ENCODE measurements at regions not wholly inside any gene's neighbourhood (a gene's known extent, or its start where the extent isn't known, plus 50 kb on each side); places are given as distances from the start of the nearest gene placed in this dataset.

DNA sequence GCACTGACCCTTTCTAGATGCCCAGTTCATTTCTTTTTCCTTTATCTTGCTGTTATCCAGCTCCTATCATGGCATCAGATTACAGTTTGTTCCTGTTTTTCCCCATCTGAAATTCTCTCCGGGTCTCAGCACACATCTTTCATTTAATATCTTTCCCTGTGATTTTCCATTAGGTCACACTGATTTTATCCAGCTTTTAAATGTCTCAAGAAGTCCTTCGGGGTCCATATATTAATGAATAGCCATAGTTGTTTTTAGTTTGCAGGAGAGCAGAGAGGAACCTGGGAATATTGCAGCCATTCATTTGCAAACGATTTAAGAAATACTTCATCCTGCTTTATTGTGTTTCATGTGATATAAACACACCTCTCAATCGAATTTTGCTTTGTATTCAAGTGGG is 374.2 kb downstream of the TDRD15 start:
- TF ChIP-seq POLR2AphosphoS5 (IDR thresholded peaks at IDR 0.05; ENCODE audit: insufficient read depth in 1 of 2, low read depth in 1 of 2) (no peak), POLR2A (IDR thresholded peaks at IDR 0.05) (no peak)
- TF ChIP-seq, protein P1, sequence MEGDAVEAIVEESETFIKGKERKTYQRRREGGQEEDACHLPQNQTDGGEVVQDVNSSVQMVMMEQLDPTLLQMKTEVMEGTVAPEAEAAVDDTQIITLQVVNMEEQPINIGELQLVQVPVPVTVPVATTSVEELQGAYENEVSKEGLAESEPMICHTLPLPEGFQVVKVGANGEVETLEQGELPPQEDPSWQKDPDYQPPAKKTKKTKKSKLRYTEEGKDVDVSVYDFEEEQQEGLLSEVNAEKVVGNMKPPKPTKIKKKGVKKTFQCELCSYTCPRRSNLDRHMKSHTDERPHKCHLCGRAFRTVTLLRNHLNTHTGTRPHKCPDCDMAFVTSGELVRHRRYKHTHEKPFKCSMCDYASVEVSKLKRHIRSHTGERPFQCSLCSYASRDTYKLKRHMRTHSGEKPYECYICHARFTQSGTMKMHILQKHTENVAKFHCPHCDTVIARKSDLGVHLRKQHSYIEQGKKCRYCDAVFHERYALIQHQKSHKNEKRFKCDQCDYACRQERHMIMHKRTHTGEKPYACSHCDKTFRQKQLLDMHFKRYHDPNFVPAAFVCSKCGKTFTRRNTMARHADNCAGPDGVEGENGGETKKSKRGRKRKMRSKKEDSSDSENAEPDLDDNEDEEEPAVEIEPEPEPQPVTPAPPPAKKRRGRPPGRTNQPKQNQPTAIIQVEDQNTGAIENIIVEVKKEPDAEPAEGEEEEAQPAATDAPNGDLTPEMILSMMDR (IDR thresholded peaks at IDR 0.05) = no peak
- intact Hi-C loops (cut with DNase I) = no loop called here

DNA sequence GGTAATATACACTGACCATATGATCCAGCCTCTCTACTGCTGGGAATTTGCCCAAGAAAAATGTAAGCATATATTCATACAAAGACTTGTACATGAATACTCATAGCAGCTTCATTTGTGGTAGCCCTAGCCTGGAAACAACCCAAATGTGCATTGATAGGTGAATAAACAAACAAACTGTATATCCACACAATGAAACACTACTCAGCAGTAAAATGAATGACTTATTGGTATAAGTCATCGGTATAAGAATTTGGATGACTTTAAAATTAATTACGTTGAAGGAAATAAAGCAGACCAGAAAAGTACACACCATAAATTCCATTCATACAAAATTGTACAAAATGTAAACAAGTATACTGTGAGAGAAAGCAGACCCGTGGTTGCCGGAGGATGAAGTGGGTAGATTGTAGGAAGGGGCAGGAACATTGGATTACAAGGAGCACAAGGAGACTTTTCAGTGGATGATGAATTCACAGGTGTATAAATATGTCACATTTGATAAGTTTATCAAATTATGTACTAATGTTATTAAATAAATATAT is 376.7 kb downstream of the TDRD15 start:
- TF ChIP-seq, protein P1 (IDR thresholded peaks at IDR 0.05) = no peak
- TF ChIP-seq POLR2AphosphoS5 (IDR thresholded peaks at IDR 0.05; ENCODE audit: insufficient read depth in 1 of 2, low read depth in 1 of 2) (no peak), POLR2A (IDR thresholded peaks at IDR 0.05) (no peak)
- Histone ChIP-seq H3K9me3 (no peaks in the 10 kb centered on the region), H3K27me3 (no peaks in the 10 kb centered on the region), H3K36me3 (no peaks in the 10 kb centered on the region), H3K4me1 (no peaks in the 10 kb centered on the region), H3K4me3 (no peak overlapping the region), H3K27ac (no peak overlapping the region)
- intact Hi-C loops (cut with DNase I) = no loop called here
- no peak for DNase-seq (ENCODE audit: extremely low spot score in 2 of 2)

More for the DNA sequence above, 374.2 kb downstream of the TDRD15 start:
- Histone ChIP-seq H3K9me3 (no peaks in the 10 kb centered on the region), H3K4me1 (no peaks in the 10 kb centered on the region), H3K27me3 (no peaks in the 10 kb centered on the region), H3K27ac (no peak overlapping the region), H3K4me3 (no peak overlapping the region), H3K36me3 (no peaks in the 10 kb centered on the region)
- DNase-seq (ENCODE audit: extremely low spot score in 2 of 2) = no peak

DNA sequence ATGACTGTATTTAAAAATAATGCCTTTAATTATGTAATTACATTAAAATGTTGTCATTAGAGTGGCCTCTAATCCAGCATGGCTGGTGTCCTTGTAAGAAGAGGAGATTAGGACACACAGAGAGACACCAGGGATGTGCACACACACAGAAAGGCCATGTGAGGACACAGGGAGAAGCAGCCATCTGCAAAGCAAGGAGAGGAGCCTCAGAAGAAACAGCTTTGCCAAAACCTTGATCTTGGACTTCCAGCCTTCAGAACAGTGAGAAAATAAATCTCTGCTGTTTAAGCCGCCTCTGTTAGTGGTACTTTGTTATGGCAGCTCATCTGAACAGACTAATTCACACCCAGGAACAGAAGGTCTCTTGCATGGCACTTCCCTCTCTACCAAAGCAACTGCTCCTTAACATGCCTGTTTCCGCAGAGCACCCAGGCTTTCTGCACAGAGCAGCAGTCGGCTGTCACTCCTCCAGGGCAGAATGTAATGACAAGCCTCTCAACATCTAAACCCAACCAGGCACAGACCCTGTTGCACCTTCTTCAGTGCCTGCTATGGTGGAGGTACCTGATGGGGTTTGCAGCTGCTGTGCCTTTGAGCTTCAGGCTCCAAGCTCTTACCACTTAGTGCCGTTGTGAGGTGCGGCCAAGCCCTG is 377.7 kb downstream of the TDRD15 start:
- H3K36me3 ChIP-seq = no peaks in the 10 kb centered on the region
- DNase-seq (ENCODE audit: extremely low spot score in 2 of 2) = no peak
- intact Hi-C loops (cut with DNase I) = no loop called here
- H3K9me3 ChIP-seq = no peaks in the 10 kb centered on the region
- no peak overlapping the region for H3K4me3 ChIP-seq
- no peaks in the 10 kb centered on the region for H3K4me1 ChIP-seq
- no peak overlapping the region for H3K27ac ChIP-seq
- no peaks in the 10 kb centered on the region for H3K27me3 ChIP-seq
- TF ChIP-seq, protein P1 (IDR thresholded peaks at IDR 0.05) = no peak
- TF ChIP-seq POLR2A (IDR thresholded peaks at IDR 0.05) (no peak), POLR2AphosphoS5 (IDR thresholded peaks at IDR 0.05; ENCODE audit: insufficient read depth in 1 of 2, low read depth in 1 of 2) (no peak)

DNA sequence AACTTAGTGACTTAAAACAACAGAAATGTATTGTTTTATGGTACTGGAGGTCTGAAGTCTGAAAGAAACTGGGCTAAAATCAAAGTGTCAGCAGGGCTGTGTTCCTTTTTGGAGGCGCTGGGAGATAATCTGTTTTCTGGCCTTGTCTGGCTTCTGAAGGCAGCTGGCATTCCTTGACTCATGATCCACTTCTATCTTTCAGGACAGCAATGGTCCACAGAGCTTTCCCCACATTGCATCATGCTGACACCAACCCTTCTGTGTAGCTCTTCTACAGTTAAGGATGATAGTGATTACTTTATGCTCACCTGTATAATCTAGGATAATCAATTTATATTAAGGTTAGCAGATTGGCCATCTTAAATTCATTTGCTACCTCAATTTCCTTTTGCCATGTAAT is 392.1 kb downstream of the TDRD15 start:
- Histone ChIP-seq H3K4me1 (no peaks in the 10 kb centered on the region), H3K9me3 (no peaks in the 10 kb centered on the region), H3K27ac (no peak overlapping the region), H3K4me3 (no peak overlapping the region), H3K27me3 (no peaks in the 10 kb centered on the region), H3K36me3 (no peaks in the 10 kb centered on the region)
- intact Hi-C loops (cut with DNase I) = no loop called here
- TF ChIP-seq POLR2A (IDR thresholded peaks at IDR 0.05) = no peak
- no peak for TF ChIP-seq POLR2AphosphoS5 (IDR thresholded peaks at IDR 0.05; ENCODE audit: insufficient read depth in 1 of 2, low read depth in 1 of 2)
- TF ChIP-seq, protein P1 (IDR thresholded peaks at IDR 0.05) = no peak
- DNase-seq (ENCODE audit: extremely low spot score in 2 of 2) = no peak

DNA sequence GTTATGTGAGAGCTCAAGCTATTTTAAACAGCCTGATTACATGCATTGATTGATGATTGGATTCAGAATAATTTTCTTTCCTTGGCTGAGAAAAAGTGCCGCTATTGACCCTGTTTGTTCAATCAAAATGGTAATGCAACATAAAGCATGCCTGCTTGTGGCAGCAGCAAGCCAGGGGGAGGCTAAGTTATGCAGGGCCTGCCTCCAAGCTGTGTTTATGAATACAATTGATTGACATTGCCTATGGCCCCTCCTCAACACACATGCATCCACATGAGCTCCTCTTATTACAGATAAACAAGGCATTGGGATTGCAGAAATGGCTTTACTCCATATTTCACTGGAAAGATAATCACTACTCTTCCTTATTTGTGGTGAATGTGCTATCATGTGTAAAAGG is 395.6 kb downstream of the TDRD15 start:
- H3K27me3 ChIP-seq = no peaks in the 10 kb centered on the region
- intact Hi-C loops (cut with DNase I) = no loop called here
- no peak overlapping the region for H3K27ac ChIP-seq
- TF ChIP-seq, protein P1 (IDR thresholded peaks at IDR 0.05) = no peak
- no peak for TF ChIP-seq POLR2AphosphoS5 (IDR thresholded peaks at IDR 0.05; ENCODE audit: insufficient read depth in 1 of 2, low read depth in 1 of 2)
- no peak for TF ChIP-seq POLR2A (IDR thresholded peaks at IDR 0.05)
- no peaks in the 10 kb centered on the region for H3K4me1 ChIP-seq
- H3K36me3 ChIP-seq = no peaks in the 10 kb centered on the region
- no peak for DNase-seq (ENCODE audit: extremely low spot score in 2 of 2)
- no peak overlapping the region for H3K4me3 ChIP-seq
- H3K9me3 ChIP-seq = no peaks in the 10 kb centered on the region

Measured in vagina (tissue), 2 donors.